ENCODE measurements at regions not wholly inside any gene's neighbourhood (a gene's known extent, or its start where the extent isn't known, plus 50 kb on each side); places are given as distances from the start of the nearest gene placed in this dataset.

DNA sequence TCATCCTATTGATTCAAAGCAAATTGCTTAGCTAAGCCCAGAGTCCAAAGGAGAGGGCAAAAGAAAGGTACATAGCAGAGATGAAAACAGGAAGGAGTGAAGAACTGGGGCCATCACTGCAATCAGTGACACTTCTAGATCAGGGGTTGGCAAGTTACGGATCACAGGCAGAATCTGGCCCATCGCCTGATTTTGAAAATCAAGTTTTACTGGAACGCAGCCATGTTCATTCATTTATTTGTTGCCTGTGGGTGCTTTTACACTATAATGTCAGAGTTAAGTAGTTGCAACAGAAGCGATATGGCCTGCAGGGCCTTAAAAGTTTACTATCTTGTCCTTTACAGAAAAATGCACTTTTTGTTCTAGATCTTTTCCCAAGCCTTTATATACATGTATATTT is 271.7 kb upstream of the TOPAZ1 start:
- TF ChIP-seq, protein P1, sequence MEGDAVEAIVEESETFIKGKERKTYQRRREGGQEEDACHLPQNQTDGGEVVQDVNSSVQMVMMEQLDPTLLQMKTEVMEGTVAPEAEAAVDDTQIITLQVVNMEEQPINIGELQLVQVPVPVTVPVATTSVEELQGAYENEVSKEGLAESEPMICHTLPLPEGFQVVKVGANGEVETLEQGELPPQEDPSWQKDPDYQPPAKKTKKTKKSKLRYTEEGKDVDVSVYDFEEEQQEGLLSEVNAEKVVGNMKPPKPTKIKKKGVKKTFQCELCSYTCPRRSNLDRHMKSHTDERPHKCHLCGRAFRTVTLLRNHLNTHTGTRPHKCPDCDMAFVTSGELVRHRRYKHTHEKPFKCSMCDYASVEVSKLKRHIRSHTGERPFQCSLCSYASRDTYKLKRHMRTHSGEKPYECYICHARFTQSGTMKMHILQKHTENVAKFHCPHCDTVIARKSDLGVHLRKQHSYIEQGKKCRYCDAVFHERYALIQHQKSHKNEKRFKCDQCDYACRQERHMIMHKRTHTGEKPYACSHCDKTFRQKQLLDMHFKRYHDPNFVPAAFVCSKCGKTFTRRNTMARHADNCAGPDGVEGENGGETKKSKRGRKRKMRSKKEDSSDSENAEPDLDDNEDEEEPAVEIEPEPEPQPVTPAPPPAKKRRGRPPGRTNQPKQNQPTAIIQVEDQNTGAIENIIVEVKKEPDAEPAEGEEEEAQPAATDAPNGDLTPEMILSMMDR (conservative IDR thresholded peaks at IDR 0.05; ENCODE audit: low read depth, low read length), result no peak
- TF ChIP-seq SMC3 (IDR thresholded peaks at IDR 0.05; ENCODE audit: low read depth, low read length), result no peak
- TF ChIP-seq MAZ (IDR thresholded peaks at IDR 0.05; ENCODE audit: borderline replicate concordance, low read depth, low read length), result no peak
- TF ChIP-seq MAFK (IDR thresholded peaks at IDR 0.05; ENCODE audit: low read depth, low read length), result no peak
- TF ChIP-seq POLR2A (IDR thresholded peaks at IDR 0.05; ENCODE audit: low read depth, low read length), result no peak
- TF ChIP-seq CHD1 (IDR thresholded peaks at IDR 0.05; ENCODE audit: low read depth, low read length), result no peak
- TF ChIP-seq CEBPB (IDR thresholded peaks at IDR 0.05; ENCODE audit: low read depth, low read length), result no peak
- TF ChIP-seq RCOR1 (IDR thresholded peaks at IDR 0.05; ENCODE audit: insufficient replicate concordance, low read length), result no peak
- TF ChIP-seq NFE2L2 (IDR thresholded peaks at IDR 0.05; ENCODE audit: low read depth, low read length), result no peak

Data from IMR-90 (cell line).